Breast epithelium (tissue), 4 donors: ENCODE measurements at regions not wholly inside any gene's neighbourhood (a gene's known extent, or its start where the extent isn't known, plus 50 kb on each side); places are given as distances from the start of the nearest gene placed in this dataset.
"Not testable (repeated sequence)": the region's sequence is repeated elsewhere in the genome, so short reads cannot be mapped to it uniquely, and the experiment has no call there.

Experiments
- DNase-seq, 2 donors: peaks; one replicate each; pipeline ENCODE4 v3.0.0-alpha.2; 2019; ENCODE audit warnings: low spot score in 2 of 2
- H3K27ac ChIP-seq, 2 donors: fragments of 200-600 bp; sonication (generic) in 1 of 2; one replicate each; pipeline ENCODE4 v1.5.1; 2016 to 2019; ENCODE audit warnings: mild to moderate bottlenecking in 1 of 2
- H3K27me3 ChIP-seq, 2 donors: fragments of 200-600 bp; sonication (generic) in 1 of 2; one replicate each; pipeline versions ENCODE4 v1.5.1 to v1.6.0; 2017 to 2019; ENCODE audit warnings: control low read depth in 1 of 2, mild to moderate bottlenecking in 1 of 2
- H3K36me3 ChIP-seq: fragments of 200-600 bp; one replicate; pipeline ENCODE4 v1.5.1; 2019
- H3K4me1 ChIP-seq, 2 donors: fragments of 200-600 bp; sonication (generic); one replicate each; pipeline ENCODE4 v1.5.1; 2016 to 2019; ENCODE audit warnings: control low read depth in 1 of 2
- H3K4me3 ChIP-seq, 3 donors: fragments of 200-600 bp; sonication (generic); 1 replicate in 2 of 3; 2 replicates in 1 of 3; pipeline ENCODE4 v1.5.1; 2016 to 2019; ENCODE audit warnings: mild to moderate bottlenecking in 3 of 3, moderate library complexity in 2 of 3
- H3K9me3 ChIP-seq, 2 donors: fragments of 200-600 bp; sonication (generic) in 1 of 2; one replicate each; pipeline ENCODE4 v1.5.1; 2016 to 2019; ENCODE audit warnings: control low read depth in 1 of 2
- CTCF ChIP-seq, 3 donors: fragments of 450-650 bp; IDR thresholded peaks; one replicate each; pipeline ENCODE4 v1.5.1; 2016 to 2017; ENCODE audit warnings: antibody characterized with exemption in 3 of 3, mild to moderate bottlenecking in 3 of 3, moderate library complexity in 3 of 3
- POLR2A ChIP-seq: fragments of 450-650 bp; IDR thresholded peaks from one replicate; pipeline ENCODE4 v1.6.1; 2016; ENCODE audit warnings: antibody characterized with exemption, mild to moderate bottlenecking, moderate library complexity
- POLR2AphosphoS5 ChIP-seq, 3 donors: sonication (generic); formaldehyde crosslinking; IDR thresholded peaks; one replicate each; pipeline ENCODE4 v1.6.1; 2017; ENCODE audit warnings: antibody characterized with exemption in 3 of 3
- intact Hi-C: fragments of 100-400 bp; cut with DNase I; formaldehyde crosslinking; loops from one replicate; pipeline ENCODE4 v1.15.1; 2023; ENCODE audit warnings: low total_unique reads

- H3K36me3 ChIP-seq, result no peaks in the 10 kb centered on the region
- TF ChIP-seq POLR2AphosphoS5 (IDR thresholded peaks at IDR 0.05) (no peak), POLR2A (no peak), CTCF (IDR thresholded peaks at IDR 0.05) (no peak)
- intact Hi-C loops, result no loop called here
- H3K27me3 ChIP-seq, result no peaks in the 10 kb centered on the region
- H3K9me3 ChIP-seq, result no peaks in the 10 kb centered on the region
- no peaks in the 10 kb centered on the region for H3K4me1 ChIP-seq
- DNase-seq, result no peak
- H3K4me3 ChIP-seq, result no peak overlapping the region
- no peak overlapping the region for H3K27ac ChIP-seq
Measured at GRCh38 chr2:11945139-11946126, 199.0 kb downstream of the LPIN1 start.

GRCh38 chr2:11947956-11948355 lies 201.5 kb downstream of the LPIN1 start:
- Histone ChIP-seq H3K36me3 (no peaks in the 10 kb centered on the region), H3K9me3 (no peaks in the 10 kb centered on the region), H3K27ac (no peak overlapping the region), H3K4me1 (no peaks in the 10 kb centered on the region), H3K27me3 (no peaks in the 10 kb centered on the region), H3K4me3 (no peak overlapping the region)
- no peak for DNase-seq
- intact Hi-C loops, result no loop called here
- TF ChIP-seq POLR2A (no peak), POLR2AphosphoS5 (IDR thresholded peaks at IDR 0.05) (no peak), CTCF (IDR thresholded peaks at IDR 0.05) (no peak)

- no peaks in the 10 kb centered on the region for H3K27me3 ChIP-seq
- no peaks in the 10 kb centered on the region for H3K4me1 ChIP-seq
- no peak overlapping the region for H3K27ac ChIP-seq
- H3K9me3 ChIP-seq, result no peaks in the 10 kb centered on the region
- H3K4me3 ChIP-seq, result no peak overlapping the region
- H3K36me3 ChIP-seq, result no peaks in the 10 kb centered on the region
- intact Hi-C loops, result no loop called here
- DNase-seq, result no peak
- no peak for TF ChIP-seq CTCF (IDR thresholded peaks at IDR 0.05)
- TF ChIP-seq POLR2A, result no peak
- no peak for TF ChIP-seq POLR2AphosphoS5 (IDR thresholded peaks at IDR 0.05)
Measured at GRCh38 chr2:11949732-11950523, 203.5 kb downstream of the LPIN1 start.

GRCh38 chr2:11950896-11951295 lies 204.5 kb downstream of the LPIN1 start:
- Histone ChIP-seq H3K9me3 (no peaks in the 10 kb centered on the region), H3K4me3 (no peak overlapping the region), H3K27ac (no peak overlapping the region), H3K4me1 (no peaks in the 10 kb centered on the region), H3K36me3 (no peaks in the 10 kb centered on the region), H3K27me3 (no peaks in the 10 kb centered on the region)
- TF ChIP-seq POLR2AphosphoS5 (IDR thresholded peaks at IDR 0.05), result no peak
- TF ChIP-seq POLR2A, result no peak
- TF ChIP-seq CTCF (IDR thresholded peaks at IDR 0.05), result no peak
- no peak for DNase-seq
- intact Hi-C loops, result no loop called here

- intact Hi-C loops, H3K9me3 ChIP-seq, DNase-seq, H3K4me1 ChIP-seq, H3K36me3 ChIP-seq, H3K4me3 ChIP-seq, H3K27me3 ChIP-seq, H3K27ac ChIP-seq: not testable (repeated sequence)
Measured at GRCh38 chr2:11951492-11951891, 205.1 kb downstream of the LPIN1 start.
